Activated CD8-positive, alpha-beta T cell treated with anti-CD3 and anti-CD28 coated beads for 36 hours (primary cell): ENCODE measurements at regions not wholly inside any gene's neighbourhood (a gene's known extent, or its start where the extent isn't known, plus 50 kb on each side); places are given as distances from the start of the nearest gene placed in this dataset.

Experiments used
- ATAC-seq: fragments of 200-7000 bp; cut with Tn5 transposase; one replicate; pipeline ENCODE4 v1.10.0; 2021; ENCODE audit warnings: mild to moderate bottlenecking, moderate library complexity
- CTCF ChIA-PET: fragments of 350-600 bp; sonication (Branson Sonifier 250); formaldehyde crosslinking; loops from one replicate; lab custom pipeline; 2021; ENCODE audit warnings: antibody characterized with exemption; lab: Charles Lee
- POLR2A ChIA-PET: fragments of 350-600 bp; sonication (Branson Sonifier 250); formaldehyde crosslinking; loops from one replicate; lab custom pipeline; 2021; ENCODE audit warnings: antibody characterized with exemption; lab: Charles Lee
- DNase-seq: peaks from one replicate; pipeline ENCODE4 v3.0.0-alpha.2; 2020
- H3K27ac Mint-ChIP-seq: one replicate; pipeline ENCODE4 v1.8.0; 2021; ENCODE audit warnings: mild to moderate bottlenecking, mixed read lengths
- H3K27me3 Mint-ChIP-seq: one replicate; pipeline ENCODE4 v1.8.0; 2021; ENCODE audit warnings: mixed read lengths
- H3K36me3 Mint-ChIP-seq: one replicate; pipeline ENCODE4 v1.8.0; 2021; ENCODE audit warnings: low read depth, mixed read lengths
- H3K4me1 Mint-ChIP-seq: one replicate; pipeline ENCODE4 v1.8.0; 2021; ENCODE audit warnings: low read depth, mixed read lengths
- H3K4me3 Mint-ChIP-seq: one replicate; pipeline ENCODE4 v1.8.0; 2021; ENCODE audit warnings: mild to moderate bottlenecking, moderate library complexity, mixed read lengths
- H3K9me3 Mint-ChIP-seq: one replicate; pipeline ENCODE4 v1.8.0; 2021; ENCODE audit warnings: mixed read lengths
- CTCF ChIP-seq: fragments of 200-600 bp; IDR thresholded peaks from one replicate; pipeline ENCODE4 v1.8.0; 2022; ENCODE audit warnings: antibody characterized with exemption, mild to moderate bottlenecking
- intact Hi-C: fragments of 100-400 bp; cut with micrococcal nuclease; formaldehyde crosslinking; loops from one replicate; pipeline ENCODE4 v1.10.0; 2022

- DNase-seq (no peak), ATAC-seq (no peak)
- no peak overlapping the region for H3K4me3 Mint-ChIP-seq
- no peak overlapping the region for H3K27ac Mint-ChIP-seq
- no peak for TF ChIP-seq CTCF
- intact Hi-C loops, result no loop called here
- no peaks in the 10 kb centered on the region for H3K36me3 Mint-ChIP-seq
- H3K9me3 Mint-ChIP-seq, result no peaks in the 10 kb centered on the region
- H3K27me3 Mint-ChIP-seq, result no peaks in the 10 kb centered on the region
- CTCF ChIA-PET, result no interaction called here
- no peaks in the 10 kb centered on the region for H3K4me1 Mint-ChIP-seq
- POLR2A ChIA-PET, result no interaction called here
These were observed 317.5 kb upstream of the ZC3H12C start for GRCh38 chr11:109775686-109776085.

- DNase-seq (no peak), ATAC-seq (no peak)
- ChIA-PET CTCF (no interaction called here), POLR2A (no interaction called here)
- no peak overlapping the region for H3K4me3 Mint-ChIP-seq
- no peak for TF ChIP-seq CTCF
- intact Hi-C loops, result no loop called here
- no peak overlapping the region for H3K27ac Mint-ChIP-seq
- no peaks in the 10 kb centered on the region for H3K36me3 Mint-ChIP-seq
- no peaks in the 10 kb centered on the region for H3K4me1 Mint-ChIP-seq
- H3K27me3 Mint-ChIP-seq, result no peaks in the 10 kb centered on the region
- H3K9me3 Mint-ChIP-seq, result no peaks in the 10 kb centered on the region
These were observed 310.2 kb upstream of the ZC3H12C start for GRCh38 chr11:109783014-109783413.

GRCh38 chr11:109783840-109784239 lies 309.4 kb upstream of the ZC3H12C start:
- ChIA-PET CTCF (no interaction called here), POLR2A (no interaction called here)
- Mint-ChIP-seq H3K27me3 (no peaks in the 10 kb centered on the region), H3K36me3 (no peaks in the 10 kb centered on the region), H3K9me3 (no peaks in the 10 kb centered on the region), H3K4me1 (no peaks in the 10 kb centered on the region), H3K27ac (no peak overlapping the region), H3K4me3 (no peak overlapping the region)
- no peak for TF ChIP-seq CTCF
- DNase-seq, result no peak
- intact Hi-C loops, result no loop called here
- no peak for ATAC-seq

GRCh38 chr11:109784536-109784935 lies 308.7 kb upstream of the ZC3H12C start:
- H3K9me3 Mint-ChIP-seq, result no peaks in the 10 kb centered on the region
- no peaks in the 10 kb centered on the region for H3K4me1 Mint-ChIP-seq
- ChIA-PET CTCF (no interaction called here), POLR2A (no interaction called here)
- no peaks in the 10 kb centered on the region for H3K27me3 Mint-ChIP-seq
- no peak for ATAC-seq
- intact Hi-C loops, result no loop called here
- no peaks in the 10 kb centered on the region for H3K36me3 Mint-ChIP-seq
- TF ChIP-seq CTCF, result no peak
- no peak for DNase-seq
- H3K4me3 Mint-ChIP-seq, result no peak overlapping the region
- H3K27ac Mint-ChIP-seq, result no peak overlapping the region

- POLR2A ChIA-PET, result no interaction called here
- CTCF ChIA-PET, result no interaction called here
- ATAC-seq (no peak), DNase-seq (no peak)
- H3K4me3 Mint-ChIP-seq, result no peak overlapping the region
- no peaks in the 10 kb centered on the region for H3K9me3 Mint-ChIP-seq
- no peaks in the 10 kb centered on the region for H3K27me3 Mint-ChIP-seq
- H3K36me3 Mint-ChIP-seq, result no peaks in the 10 kb centered on the region
- no peak for TF ChIP-seq CTCF
- H3K27ac Mint-ChIP-seq, result no peak overlapping the region
- intact Hi-C loops, result no loop called here
- no peaks in the 10 kb centered on the region for H3K4me1 Mint-ChIP-seq
These were observed 308.0 kb upstream of the ZC3H12C start for GRCh38 chr11:109785198-109785597.
